ENCODE measurements at regions not wholly inside any gene's neighbourhood (a gene's known extent, or its start where the extent isn't known, plus 50 kb on each side); places are given as distances from the start of the nearest gene placed in this dataset.

DNA sequence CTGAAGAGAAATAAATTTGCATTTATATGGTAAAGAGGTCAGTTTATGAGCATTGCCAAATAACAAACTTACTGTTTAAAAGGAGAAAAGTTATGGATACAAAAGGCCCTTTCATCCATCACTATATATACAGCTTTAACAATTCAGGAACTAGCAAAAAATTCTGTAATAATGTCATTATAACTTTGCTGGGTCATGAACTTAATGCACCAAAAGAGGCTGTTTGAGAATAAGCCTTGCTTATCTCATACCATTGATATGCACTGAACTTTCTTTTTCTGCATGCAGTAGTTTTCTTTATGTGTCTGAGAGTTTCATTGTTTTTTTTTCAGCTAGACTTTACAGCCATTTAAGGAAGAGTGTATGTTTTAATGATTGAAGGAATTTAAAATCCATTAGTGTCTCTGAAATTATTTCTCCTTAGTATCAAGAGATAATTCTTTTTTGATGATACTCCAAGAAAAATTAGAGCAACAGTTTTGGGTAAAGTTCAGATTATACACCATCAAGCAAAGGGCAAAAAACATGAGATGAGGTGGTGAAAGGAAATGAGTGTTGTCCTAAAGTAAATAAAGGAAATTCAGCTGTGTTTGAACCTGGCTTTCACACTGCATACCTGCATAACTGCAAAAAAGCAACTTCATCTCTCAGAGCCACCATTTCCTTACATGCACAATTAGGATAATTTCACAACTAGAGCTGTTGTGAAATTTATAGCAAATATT is 188.2 kb upstream of the ANO3 start:
- Histone ChIP-seq H3K36me3 (replicated peaks) (no peaks in the 10 kb centered on the region), H3K27me3 (replicated peaks) (no peaks in the 10 kb centered on the region), H3K27ac (peak overlapping the region; percentile 12), H3K4me3 (ENCODE audit: low read depth, low read length) (no peak overlapping the region)
- in situ Hi-C loops (cut with HindIII; ENCODE audit: low pct_ligation_motif_present, low sequenced_read_pairs), result no loop called here
- TF ChIP-seq, protein P1, sequence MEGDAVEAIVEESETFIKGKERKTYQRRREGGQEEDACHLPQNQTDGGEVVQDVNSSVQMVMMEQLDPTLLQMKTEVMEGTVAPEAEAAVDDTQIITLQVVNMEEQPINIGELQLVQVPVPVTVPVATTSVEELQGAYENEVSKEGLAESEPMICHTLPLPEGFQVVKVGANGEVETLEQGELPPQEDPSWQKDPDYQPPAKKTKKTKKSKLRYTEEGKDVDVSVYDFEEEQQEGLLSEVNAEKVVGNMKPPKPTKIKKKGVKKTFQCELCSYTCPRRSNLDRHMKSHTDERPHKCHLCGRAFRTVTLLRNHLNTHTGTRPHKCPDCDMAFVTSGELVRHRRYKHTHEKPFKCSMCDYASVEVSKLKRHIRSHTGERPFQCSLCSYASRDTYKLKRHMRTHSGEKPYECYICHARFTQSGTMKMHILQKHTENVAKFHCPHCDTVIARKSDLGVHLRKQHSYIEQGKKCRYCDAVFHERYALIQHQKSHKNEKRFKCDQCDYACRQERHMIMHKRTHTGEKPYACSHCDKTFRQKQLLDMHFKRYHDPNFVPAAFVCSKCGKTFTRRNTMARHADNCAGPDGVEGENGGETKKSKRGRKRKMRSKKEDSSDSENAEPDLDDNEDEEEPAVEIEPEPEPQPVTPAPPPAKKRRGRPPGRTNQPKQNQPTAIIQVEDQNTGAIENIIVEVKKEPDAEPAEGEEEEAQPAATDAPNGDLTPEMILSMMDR (IDR thresholded peaks at IDR 0.05; ENCODE audit: low read depth, low read length, missing control alignments), result no peak
- no peak for DNase-seq

DNA sequence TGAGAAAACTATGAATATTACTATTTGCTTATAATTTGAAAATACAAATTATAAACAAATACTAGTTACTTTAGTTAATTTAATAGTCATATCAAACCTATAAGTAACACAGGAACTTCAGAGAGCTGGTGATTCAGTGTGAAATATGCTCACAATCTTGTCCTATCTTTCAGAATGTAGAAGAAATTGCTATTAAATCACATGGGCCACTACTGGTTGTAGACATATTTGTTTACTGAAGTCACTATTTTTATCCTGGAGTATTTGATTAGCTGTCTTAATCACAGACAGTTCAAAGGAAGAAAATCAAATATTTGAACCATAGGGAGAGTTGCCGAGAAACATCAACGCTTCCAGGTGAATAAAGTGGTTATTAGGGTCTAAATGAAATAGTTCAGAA is 187.6 kb upstream of the ANO3 start:
- Histone ChIP-seq H3K36me3 (replicated peaks) (no peaks in the 10 kb centered on the region), H3K27ac (no peak overlapping the region), H3K4me3 (ENCODE audit: low read depth, low read length) (no peak overlapping the region), H3K27me3 (replicated peaks) (no peaks in the 10 kb centered on the region)
- DNase-seq, result no peak
- in situ Hi-C loops (cut with HindIII; ENCODE audit: low pct_ligation_motif_present, low sequenced_read_pairs), result no loop called here
- TF ChIP-seq, protein P1 (IDR thresholded peaks at IDR 0.05; ENCODE audit: low read depth, low read length, missing control alignments), result no peak

- H3K27me3 ChIP-seq (replicated peaks), result no peaks in the 10 kb centered on the region
Measured at GRCh38 chr11:26144911-26145310, 187.0 kb upstream of the ANO3 start.

GRCh38 chr11:26149585-26149984 is 182.3 kb upstream of the ANO3 start:
- DNase-seq, result no peak
- Histone ChIP-seq H3K27ac (no peak overlapping the region), H3K4me3 (ENCODE audit: low read depth, low read length) (no peak overlapping the region), H3K36me3 (replicated peaks) (no peaks in the 10 kb centered on the region), H3K27me3 (replicated peaks) (no peaks in the 10 kb centered on the region)
- in situ Hi-C loops (cut with HindIII; ENCODE audit: low pct_ligation_motif_present, low sequenced_read_pairs), result no loop called here
- TF ChIP-seq, protein P1 (IDR thresholded peaks at IDR 0.05; ENCODE audit: low read depth, low read length, missing control alignments), result no peak

More at GRCh38 chr11:26144911-26145310, 187.0 kb upstream of the ANO3 start:
- TF ChIP-seq, protein P1 (IDR thresholded peaks at IDR 0.05; ENCODE audit: low read depth, low read length, missing control alignments), result no peak
- no peak overlapping the region for H3K27ac ChIP-seq
- no peak for DNase-seq
- H3K36me3 ChIP-seq (replicated peaks), result no peaks in the 10 kb centered on the region
- in situ Hi-C loops (cut with HindIII; ENCODE audit: low pct_ligation_motif_present, low sequenced_read_pairs), result no loop called here
- H3K4me3 ChIP-seq (ENCODE audit: low read depth, low read length), result no peak overlapping the region

- in situ Hi-C loops (cut with HindIII; ENCODE audit: low pct_ligation_motif_present, low sequenced_read_pairs), result no loop called here
Measured at GRCh38 chr11:26150031-26150430, 181.9 kb upstream of the ANO3 start.

More at GRCh38 chr11:26150031-26150430, 181.9 kb upstream of the ANO3 start:
- H3K4me3 ChIP-seq (ENCODE audit: low read depth, low read length), result no peak overlapping the region
- no peak overlapping the region for H3K27ac ChIP-seq
- DNase-seq, result no peak
- H3K36me3 ChIP-seq (replicated peaks), result no peaks in the 10 kb centered on the region
- no peaks in the 10 kb centered on the region for H3K27me3 ChIP-seq (replicated peaks)
- TF ChIP-seq, protein P1 (IDR thresholded peaks at IDR 0.05; ENCODE audit: low read depth, low read length, missing control alignments), result no peak

Measured in brain microvascular endothelial cell (primary cell).